COLO668 (cell line): ENCODE measurements at regions not wholly inside any gene's neighbourhood (a gene's known extent, or its start where the extent isn't known, plus 50 kb on each side); places are given as distances from the start of the nearest gene placed in this dataset.

Source experiments
- DNase-seq: peaks from one replicate; lab custom pipeline; 2025; ENCODE audit not compliant: unreplicated experiment; lab: John Stamatoyannopoulos, UW

GRCh38 chr5:175805256-175806011 is 65.9 kb upstream of the CPLX2 start:
- DNase-seq: no peak

- DNase-seq: no peak
These were observed 62.7 kb upstream of the CPLX2 start for GRCh38 chr5:175808711-175809110.

GRCh38 chr5:175809531-175810121 is 61.8 kb upstream of the CPLX2 start:
- DNase-seq: no peak

GRCh38 chr5:175810457-175810856 is 60.9 kb upstream of the CPLX2 start:
- DNase-seq: no peak

- DNase-seq: no peak
These were observed 59.8 kb upstream of the CPLX2 start for GRCh38 chr5:175811589-175811988.

GRCh38 chr5:175813943-175814630 is 57.3 kb upstream of the CPLX2 start:
- no peak for DNase-seq

GRCh38 chr5:175814691-175815090 is 56.7 kb upstream of the CPLX2 start:
- DNase-seq: no peak

GRCh38 chr5:175815126-175815913 is 56.1 kb upstream of the CPLX2 start:
- no peak for DNase-seq

- no peak for DNase-seq
These were observed 55.0 kb upstream of the CPLX2 start for GRCh38 chr5:175816348-175816747.

- DNase-seq: no peak
These were observed 52.3 kb upstream of the CPLX2 start for GRCh38 chr5:175819090-175819425.

- no peak for DNase-seq
These were observed 51.1 kb upstream of the CPLX2 start for GRCh38 chr5:175820230-175820629.
